NCI-H2227 treated with DMSO at 0.1 percent for 48 hours (cell line): ENCODE measurements at regions not wholly inside any gene's neighbourhood (a gene's known extent, or its start where the extent isn't known, plus 50 kb on each side); places are given as distances from the start of the nearest gene placed in this dataset.
"Not testable (repeated sequence)": the region's sequence is repeated elsewhere in the genome, so short reads cannot be mapped to it uniquely, and the experiment has no call there.

Source experiments
- DNase-seq: peaks from one replicate; lab custom pipeline; 2025; lab: John Stamatoyannopoulos, UW

- DNase-seq, result no peak
Observed at GRCh38 chr2:203631068-203631757, 75.2 kb upstream of the CD28 start.

- no peak for DNase-seq
Observed at GRCh38 chr2:203636588-203637470, 69.6 kb upstream of the CD28 start.

GRCh38 chr2:203637471-203638167, 68.8 kb upstream of the CD28 start:
- DNase-seq, result no peak

GRCh38 chr2:203641865-203642264, 64.6 kb upstream of the CD28 start:
- not testable (repeated sequence) for DNase-seq

- not testable (repeated sequence) for DNase-seq
Observed at GRCh38 chr2:203642841-203643240, 63.6 kb upstream of the CD28 start.

GRCh38 chr2:203645831-203646230, 60.6 kb upstream of the CD28 start:
- DNase-seq, result no peak

- no peak for DNase-seq
Observed at GRCh38 chr2:203646266-203646864, 60.1 kb upstream of the CD28 start.

GRCh38 chr2:203646961-203647360, 59.5 kb upstream of the CD28 start:
- no peak for DNase-seq

GRCh38 chr2:203647579-203647978, 58.9 kb upstream of the CD28 start:
- no peak for DNase-seq

- DNase-seq, result no peak
Observed at GRCh38 chr2:203648273-203648672, 58.2 kb upstream of the CD28 start.

GRCh38 chr2:203649176-203649814, 57.1 kb upstream of the CD28 start:
- DNase-seq, result peak; percentile 60

GRCh38 chr2:203650860-203651613, 55.4 kb upstream of the CD28 start:
- peak; percentile 75 for DNase-seq

- DNase-seq, result no peak
Observed at GRCh38 chr2:203651621-203652020, 54.8 kb upstream of the CD28 start.

GRCh38 chr2:203654826-203655225, 51.6 kb upstream of the CD28 start:
- no peak for DNase-seq

GRCh38 chr2:203656522-203657287, 49.7 kb upstream of the CD28 start:
- DNase-seq, result no peak
